Chondrocyte (in vitro differentiated cells): ENCODE measurements at regions not wholly inside any gene's neighbourhood (a gene's known extent, or its start where the extent isn't known, plus 50 kb on each side); places are given as distances from the start of the nearest gene placed in this dataset.

Source experiments
- DNase-seq: peaks from one replicate; pipeline ENCODE4 v3.0.0; 2021; ENCODE audit warnings: mixed read lengths, low spot score
- H3K27ac Mint-ChIP-seq: one replicate; pipeline ENCODE4 v1.8.0; 2021; ENCODE audit warnings: mild to moderate bottlenecking, moderate library complexity, mixed read lengths; ENCODE audit not compliant: unreplicated experiment
- H3K27me3 Mint-ChIP-seq: 2 replicates; pipeline ENCODE4 v1.8.0; 2021; ENCODE audit warnings: low read depth, mixed read lengths
- H3K36me3 Mint-ChIP-seq: 2 replicates; pipeline ENCODE4 v1.8.0; 2021; ENCODE audit warnings: low read depth, mixed read lengths
- H3K4me1 Mint-ChIP-seq: 2 replicates; pipeline ENCODE4 v1.8.0; 2021; ENCODE audit warnings: low read depth, mild to moderate bottlenecking, mixed read lengths
- H3K4me3 Mint-ChIP-seq: one replicate; pipeline ENCODE4 v1.8.0; 2021; ENCODE audit warnings: mild to moderate bottlenecking, moderate library complexity, mixed read lengths; ENCODE audit not compliant: unreplicated experiment
- H3K9me3 Mint-ChIP-seq: 2 replicates; pipeline ENCODE4 v1.8.0; 2021; ENCODE audit warnings: low read depth, mixed read lengths
- TF ChIP-seq, protein P1 (sequence below): fragments of 200-600 bp; sonication (generic); IDR thresholded peaks from 2 replicates; pipeline ENCODE4 v1.5.0; 2021; ENCODE audit warnings: antibody characterized with exemption, mild to moderate bottlenecking, moderate library complexity

DNA sequence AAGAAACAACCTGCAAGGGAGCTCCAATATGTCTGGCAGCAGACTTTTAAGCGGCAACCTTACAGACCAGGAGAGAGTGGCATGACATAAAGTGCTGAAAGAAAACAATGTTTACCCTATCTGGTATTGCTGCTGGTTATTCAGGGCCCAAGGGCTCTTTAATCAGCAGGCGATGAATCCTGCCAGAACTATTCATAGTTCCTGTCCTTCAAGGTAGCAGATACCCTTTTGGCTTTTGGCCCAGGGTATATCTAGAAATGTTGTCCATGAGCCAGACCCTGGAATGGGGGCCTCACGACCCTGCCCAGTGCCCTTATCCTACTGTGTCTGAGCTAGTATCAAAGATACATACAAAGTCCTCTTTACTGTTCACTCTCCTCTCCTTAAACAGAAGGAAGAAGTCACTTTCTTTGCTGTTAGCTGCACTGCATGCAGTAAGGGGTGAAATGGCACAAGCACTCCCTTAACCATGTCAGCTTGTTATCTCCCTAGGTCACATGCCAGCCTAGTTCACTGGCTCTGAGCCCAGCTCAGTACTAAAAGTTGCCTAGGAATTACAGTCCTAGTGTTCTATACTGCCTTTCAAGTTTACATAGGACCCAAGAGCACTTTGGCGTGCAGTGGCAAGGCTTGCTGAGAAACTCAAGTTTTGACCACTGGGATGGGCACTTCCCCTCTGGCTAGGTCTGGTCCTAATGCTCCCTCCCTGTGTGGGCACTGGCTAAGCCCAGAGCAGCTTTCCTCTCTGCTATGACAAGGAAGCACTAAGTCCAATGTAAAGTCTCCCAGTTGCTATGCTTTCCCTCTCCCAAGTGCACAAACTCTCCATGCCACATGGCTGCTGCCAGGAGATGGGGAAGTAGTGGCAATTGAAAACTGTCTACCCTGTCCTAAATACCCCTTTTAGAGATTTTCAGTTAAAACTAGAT lies 122.0 kb downstream of the HTR1B start:
- no peak overlapping the region for H3K4me3 Mint-ChIP-seq
- TF ChIP-seq, protein P1, sequence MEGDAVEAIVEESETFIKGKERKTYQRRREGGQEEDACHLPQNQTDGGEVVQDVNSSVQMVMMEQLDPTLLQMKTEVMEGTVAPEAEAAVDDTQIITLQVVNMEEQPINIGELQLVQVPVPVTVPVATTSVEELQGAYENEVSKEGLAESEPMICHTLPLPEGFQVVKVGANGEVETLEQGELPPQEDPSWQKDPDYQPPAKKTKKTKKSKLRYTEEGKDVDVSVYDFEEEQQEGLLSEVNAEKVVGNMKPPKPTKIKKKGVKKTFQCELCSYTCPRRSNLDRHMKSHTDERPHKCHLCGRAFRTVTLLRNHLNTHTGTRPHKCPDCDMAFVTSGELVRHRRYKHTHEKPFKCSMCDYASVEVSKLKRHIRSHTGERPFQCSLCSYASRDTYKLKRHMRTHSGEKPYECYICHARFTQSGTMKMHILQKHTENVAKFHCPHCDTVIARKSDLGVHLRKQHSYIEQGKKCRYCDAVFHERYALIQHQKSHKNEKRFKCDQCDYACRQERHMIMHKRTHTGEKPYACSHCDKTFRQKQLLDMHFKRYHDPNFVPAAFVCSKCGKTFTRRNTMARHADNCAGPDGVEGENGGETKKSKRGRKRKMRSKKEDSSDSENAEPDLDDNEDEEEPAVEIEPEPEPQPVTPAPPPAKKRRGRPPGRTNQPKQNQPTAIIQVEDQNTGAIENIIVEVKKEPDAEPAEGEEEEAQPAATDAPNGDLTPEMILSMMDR, result no peak
- H3K27ac Mint-ChIP-seq, result no peak overlapping the region
- no peak for DNase-seq
- H3K9me3 Mint-ChIP-seq, result peaks cover 13% of the 10 kb centered on the region
- H3K36me3 Mint-ChIP-seq, result peaks cover 4% of the 10 kb centered on the region
- H3K4me1 Mint-ChIP-seq, result no peaks in the 10 kb centered on the region
- peaks cover 3% of the 10 kb centered on the region for H3K27me3 Mint-ChIP-seq

DNA sequence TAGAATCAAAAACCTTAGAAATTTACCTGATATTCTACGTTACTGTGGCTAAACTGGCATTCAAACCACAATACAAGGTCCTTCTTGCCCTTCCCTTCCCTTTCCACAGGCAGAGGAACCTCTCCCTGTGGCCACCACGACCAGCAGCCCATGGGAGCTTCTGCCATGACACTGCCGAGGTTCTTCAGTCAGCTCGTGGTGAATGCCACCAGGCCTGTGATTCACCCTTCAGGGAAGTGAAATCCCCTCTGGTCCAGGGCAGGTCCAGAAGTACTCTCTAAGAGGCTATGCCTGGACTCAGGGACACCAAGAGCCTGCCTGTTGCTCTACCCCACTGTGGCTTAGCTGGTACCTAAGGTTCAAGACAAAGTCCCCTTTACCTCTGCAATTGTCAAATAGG lies 123.0 kb downstream of the HTR1B start:
- Mint-ChIP-seq H3K36me3 (peaks cover 4% of the 10 kb centered on the region), H3K4me3 (no peak overlapping the region), H3K4me1 (no peaks in the 10 kb centered on the region), H3K27ac (no peak overlapping the region), H3K27me3 (peaks cover 3% of the 10 kb centered on the region), H3K9me3 (peaks cover 13% of the 10 kb centered on the region)
- no peak for DNase-seq
- TF ChIP-seq, protein P1, result no peak

DNA sequence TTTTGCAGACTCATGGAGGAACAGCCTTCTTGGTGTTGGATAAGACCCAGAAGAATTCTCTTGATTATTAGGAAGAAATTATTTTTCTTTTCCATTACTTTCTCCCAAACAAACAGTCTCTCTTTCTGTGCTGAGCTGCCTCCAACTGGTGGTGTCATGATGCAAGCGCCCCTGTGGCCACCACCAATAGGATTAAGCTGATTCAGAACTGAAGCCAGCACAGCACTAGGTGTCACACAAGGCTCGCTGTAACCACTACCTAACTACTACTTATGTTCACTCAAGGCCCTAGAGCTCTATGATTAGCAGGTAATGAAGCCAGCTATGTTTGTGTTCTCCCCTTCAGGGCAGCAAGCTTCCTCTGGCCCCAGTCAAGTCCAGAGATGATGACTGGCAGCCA lies 123.4 kb downstream of the HTR1B start:
- TF ChIP-seq, protein P1, result no peak
- no peak overlapping the region for H3K4me3 Mint-ChIP-seq
- no peaks in the 10 kb centered on the region for H3K4me1 Mint-ChIP-seq
- H3K27me3 Mint-ChIP-seq, result peaks cover 3% of the 10 kb centered on the region
- no peak for DNase-seq
- H3K27ac Mint-ChIP-seq, result no peak overlapping the region
- peaks cover 2% of the 10 kb centered on the region for H3K36me3 Mint-ChIP-seq
- peaks cover 12% of the 10 kb centered on the region for H3K9me3 Mint-ChIP-seq

DNA sequence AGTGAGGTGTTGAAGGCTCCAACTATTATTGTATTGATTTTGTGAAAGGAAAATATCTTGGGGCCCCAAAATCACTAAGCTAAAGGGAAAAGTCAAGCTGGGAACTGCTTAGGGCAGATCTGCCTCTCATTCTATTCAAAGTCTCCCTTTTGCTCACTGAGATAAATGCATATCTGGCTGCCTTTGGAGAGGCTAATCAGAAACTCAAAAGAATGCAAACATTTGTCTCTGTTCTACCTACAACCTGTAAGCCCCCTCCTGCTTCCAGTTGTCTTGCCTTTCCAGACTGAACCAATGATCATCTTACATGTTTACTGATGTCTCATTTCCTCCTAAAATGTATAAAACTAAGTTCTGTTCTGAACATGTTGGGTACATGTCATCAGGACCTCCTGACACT lies 125.9 kb downstream of the HTR1B start:
- no peak for DNase-seq
- no peak overlapping the region for H3K27ac Mint-ChIP-seq
- H3K4me1 Mint-ChIP-seq, result no peaks in the 10 kb centered on the region
- H3K9me3 Mint-ChIP-seq, result peaks cover 17% of the 10 kb centered on the region
- H3K36me3 Mint-ChIP-seq, result no peaks in the 10 kb centered on the region
- H3K4me3 Mint-ChIP-seq, result no peak overlapping the region
- no peaks in the 10 kb centered on the region for H3K27me3 Mint-ChIP-seq
- TF ChIP-seq, protein P1, result no peak

DNA sequence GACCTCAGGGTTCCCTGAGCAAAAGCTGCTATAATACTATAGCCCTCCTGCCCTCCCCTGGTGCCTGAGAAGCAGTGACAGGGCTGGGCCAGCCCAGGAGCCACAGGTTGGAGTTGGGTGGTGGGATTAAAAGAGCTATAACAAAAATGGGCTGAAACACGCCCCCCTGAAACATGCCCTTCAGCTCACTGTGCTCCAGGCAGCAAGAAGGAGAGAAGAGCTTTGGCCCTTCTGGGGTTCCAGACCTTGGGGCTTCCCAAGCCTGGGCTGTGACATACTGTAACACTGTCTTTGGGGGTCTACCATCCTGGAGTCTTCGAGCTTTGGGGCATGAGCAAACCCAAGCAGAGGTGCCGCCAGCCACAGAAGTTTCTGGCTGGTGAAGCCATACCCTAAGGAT lies 129.2 kb downstream of the HTR1B start:
- H3K4me1 Mint-ChIP-seq, result no peaks in the 10 kb centered on the region
- TF ChIP-seq, protein P1, result no peak
- no peak overlapping the region for H3K27ac Mint-ChIP-seq

More for the DNA sequence above, 129.2 kb downstream of the HTR1B start:
- no peak for DNase-seq
- Mint-ChIP-seq H3K4me3 (no peak overlapping the region), H3K9me3 (peaks cover 17% of the 10 kb centered on the region), H3K36me3 (no peaks in the 10 kb centered on the region), H3K27me3 (no peaks in the 10 kb centered on the region)
